ENCODE measurements at regions not wholly inside any gene's neighbourhood (a gene's known extent, or its start where the extent isn't known, plus 50 kb on each side); places are given as distances from the start of the nearest gene placed in this dataset.
"Not testable (repeated sequence)": the region's sequence is repeated elsewhere in the genome, so short reads cannot be mapped to it uniquely, and the experiment has no call there.

- DNase-seq (ENCODE audit: low read depth), result no peak
Observed at GRCh38 chr5:124124711-124125229, 612.8 kb downstream of the CSNK1G3 start.

- DNase-seq (ENCODE audit: low read depth), result no peak
Observed at GRCh38 chr5:124121198-124121597, 609.2 kb downstream of the CSNK1G3 start.

- DNase-seq (ENCODE audit: low read depth), result no peak
Observed at GRCh38 chr5:124114911-124115310, 602.9 kb downstream of the CSNK1G3 start.

GRCh38 chr5:124111886-124112285 is 599.9 kb downstream of the CSNK1G3 start:
- no peak for DNase-seq (ENCODE audit: low read depth)

- DNase-seq (ENCODE audit: low read depth), result no peak
Observed at GRCh38 chr5:124110942-124111341, 599.0 kb downstream of the CSNK1G3 start.

GRCh38 chr5:124105326-124105725 is 593.3 kb downstream of the CSNK1G3 start:
- no peak for DNase-seq (ENCODE audit: low read depth)

GRCh38 chr5:124104821-124105220 is 592.8 kb downstream of the CSNK1G3 start:
- DNase-seq (ENCODE audit: low read depth), result no peak

GRCh38 chr5:124104344-124104743 is 592.4 kb downstream of the CSNK1G3 start:
- DNase-seq (ENCODE audit: low read depth), result no peak

GRCh38 chr5:124103671-124104070 is 591.7 kb downstream of the CSNK1G3 start:
- no peak for DNase-seq (ENCODE audit: low read depth)

- DNase-seq (ENCODE audit: low read depth), result not testable (repeated sequence)
Observed at GRCh38 chr5:124103056-124103455, 591.1 kb downstream of the CSNK1G3 start.

GRCh38 chr5:124102486-124102885 is 590.5 kb downstream of the CSNK1G3 start:
- no peak for DNase-seq (ENCODE audit: low read depth)

- no peak for DNase-seq (ENCODE audit: low read depth)
Observed at GRCh38 chr5:124093658-124094057, 581.7 kb downstream of the CSNK1G3 start.

- no peak for DNase-seq (ENCODE audit: low read depth)
Observed at GRCh38 chr5:124090115-124090514, 578.1 kb downstream of the CSNK1G3 start.

- DNase-seq (ENCODE audit: low read depth), result no peak
Observed at GRCh38 chr5:124089578-124089977, 577.6 kb downstream of the CSNK1G3 start.

GRCh38 chr5:124088289-124089032 is 576.5 kb downstream of the CSNK1G3 start:
- no peak for DNase-seq (ENCODE audit: low read depth)

GRCh38 chr5:124087752-124088151 is 575.8 kb downstream of the CSNK1G3 start:
- no peak for DNase-seq (ENCODE audit: low read depth)

- no peak for DNase-seq (ENCODE audit: low read depth)
Observed at GRCh38 chr5:124080256-124080655, 568.3 kb downstream of the CSNK1G3 start.

- DNase-seq (ENCODE audit: low read depth), result no peak
Observed at GRCh38 chr5:124079062-124079461, 567.1 kb downstream of the CSNK1G3 start.

- no peak for DNase-seq (ENCODE audit: low read depth)
Observed at GRCh38 chr5:124074500-124074899, 562.5 kb downstream of the CSNK1G3 start.

GRCh38 chr5:124072570-124072969 is 560.6 kb downstream of the CSNK1G3 start:
- no peak for DNase-seq (ENCODE audit: low read depth)

GRCh38 chr5:124071039-124071438 is 559.1 kb downstream of the CSNK1G3 start:
- DNase-seq (ENCODE audit: low read depth), result no peak

- DNase-seq (ENCODE audit: low read depth), result no peak
Observed at GRCh38 chr5:124065508-124065907, 553.5 kb downstream of the CSNK1G3 start.

- DNase-seq (ENCODE audit: low read depth), result no peak
Observed at GRCh38 chr5:124064956-124065355, 553.0 kb downstream of the CSNK1G3 start.

GRCh38 chr5:124061663-124062062 is 549.7 kb downstream of the CSNK1G3 start:
- DNase-seq (ENCODE audit: low read depth), result no peak

Data from T follicular helper cell (primary cell).